Lung (tissue), 11 donors: ENCODE measurements at regions not wholly inside any gene's neighbourhood (a gene's known extent, or its start where the extent isn't known, plus 50 kb on each side); places are given as distances from the start of the nearest gene placed in this dataset.

Source experiments
- ATAC-seq: fragments of 200-7000 bp; cut with Tn5 transposase; one replicate; pipeline ENCODE4 v1.9.1; 2020; ENCODE audit warnings: moderate number of reproducible peaks; ENCODE audit not compliant: insufficient read depth, low FRiP score
- DNase-seq, 3 donors: peaks; one replicate each; pipeline ENCODE4 v3.0.0-alpha.2; 2013 to 2017
- H3K27ac ChIP-seq, 2 donors: one replicate each; pipeline ENCODE4 v1.5.1; 2013; ENCODE audit warnings: mild to moderate bottlenecking in 2 of 2, moderate library complexity in 2 of 2, control low read depth in 1 of 2, inconsistent platforms in 1 of 2, low read depth in 1 of 2, low read length in 1 of 2
- H3K27me3 ChIP-seq, 3 donors: one replicate each; pipeline ENCODE4 v1.5.1; 2013; ENCODE audit warnings: low read length in 2 of 3; ENCODE audit not compliant: control insufficient read depth in 3 of 3, insufficient read depth in 3 of 3
- H3K36me3 ChIP-seq, 4 donors: one replicate each; pipeline ENCODE4 v1.5.1; 2013; ENCODE audit warnings: low read length in 4 of 4, mild to moderate bottlenecking in 1 of 4, moderate library complexity in 1 of 4; ENCODE audit not compliant: control insufficient read depth in 4 of 4, insufficient read depth in 4 of 4
- H3K4me1 ChIP-seq, 5 donors: one replicate each; pipeline ENCODE4 v1.5.1; 2013; ENCODE audit warnings: low read length in 5 of 5, mild to moderate bottlenecking in 2 of 5, moderate library complexity in 1 of 5; ENCODE audit not compliant: control insufficient read depth in 5 of 5, insufficient read depth in 5 of 5
- H3K4me3 ChIP-seq: one replicate; pipeline ENCODE4 v1.5.1; 2013; ENCODE audit warnings: mild to moderate bottlenecking, control low read depth, moderate library complexity
- H3K9ac ChIP-seq, 2 donors: one replicate each; pipeline ENCODE4 v1.5.1; 2013; ENCODE audit warnings: low read length in 2 of 2, control low read depth in 1 of 2; ENCODE audit not compliant: insufficient read depth in 1 of 2
- H3K9me3 ChIP-seq, 4 donors: one replicate each; pipeline ENCODE4 v1.5.1; 2013; ENCODE audit warnings: low read length in 3 of 4, mild to moderate bottlenecking in 1 of 4, moderate library complexity in 1 of 4; ENCODE audit not compliant: control insufficient read depth in 4 of 4, insufficient read depth in 3 of 4
- WGBS, 2 donors: extraction: QIAGEN DNeasy Blood & Tissue Kit; methylation state at CpG; one replicate each; pipeline ENCODE4 v1.1.7; 2013; 5-methylcytosine and 5-hydroxymethylcytosine counted together
- TF ChIP-seq, protein P1 (sequence below): IDR thresholded peaks from 2 replicates; pipeline ENCODE4 v1.5.1; 2012; ENCODE audit warnings: mild to moderate bottlenecking; ENCODE audit errors: control extremely low read depth, extremely low read depth
- donor health status: control.
- donor health status: control.
- donor health status: Bipolar disorder and iron deficiency.
- donor health status: healthy.
- donor health status: DM: yes; HTN: yes; CAD: no.

DNA sequence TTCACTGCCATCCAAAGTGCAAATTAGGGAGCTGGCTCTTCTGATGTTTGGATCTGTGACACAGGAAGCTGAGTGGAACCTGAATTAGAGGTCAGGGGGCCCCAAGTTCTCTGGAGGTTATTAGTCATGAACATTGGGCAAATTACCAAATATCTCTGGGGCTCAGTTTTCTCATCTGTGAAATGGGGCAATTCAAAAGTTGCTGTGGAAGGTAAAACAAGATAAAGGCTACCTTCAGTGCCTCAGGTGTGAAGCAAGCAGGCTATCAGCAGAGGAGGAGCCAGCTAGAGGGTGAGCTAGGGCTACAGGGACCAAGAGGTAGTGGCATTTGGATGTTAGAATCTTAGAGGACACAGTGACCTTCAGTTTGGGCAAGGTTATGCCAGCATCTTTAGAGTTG lies 89.4 kb upstream of the FAM136A start:
- no peaks in the 10 kb centered on the region for H3K36me3 ChIP-seq
- TF ChIP-seq, protein P1, sequence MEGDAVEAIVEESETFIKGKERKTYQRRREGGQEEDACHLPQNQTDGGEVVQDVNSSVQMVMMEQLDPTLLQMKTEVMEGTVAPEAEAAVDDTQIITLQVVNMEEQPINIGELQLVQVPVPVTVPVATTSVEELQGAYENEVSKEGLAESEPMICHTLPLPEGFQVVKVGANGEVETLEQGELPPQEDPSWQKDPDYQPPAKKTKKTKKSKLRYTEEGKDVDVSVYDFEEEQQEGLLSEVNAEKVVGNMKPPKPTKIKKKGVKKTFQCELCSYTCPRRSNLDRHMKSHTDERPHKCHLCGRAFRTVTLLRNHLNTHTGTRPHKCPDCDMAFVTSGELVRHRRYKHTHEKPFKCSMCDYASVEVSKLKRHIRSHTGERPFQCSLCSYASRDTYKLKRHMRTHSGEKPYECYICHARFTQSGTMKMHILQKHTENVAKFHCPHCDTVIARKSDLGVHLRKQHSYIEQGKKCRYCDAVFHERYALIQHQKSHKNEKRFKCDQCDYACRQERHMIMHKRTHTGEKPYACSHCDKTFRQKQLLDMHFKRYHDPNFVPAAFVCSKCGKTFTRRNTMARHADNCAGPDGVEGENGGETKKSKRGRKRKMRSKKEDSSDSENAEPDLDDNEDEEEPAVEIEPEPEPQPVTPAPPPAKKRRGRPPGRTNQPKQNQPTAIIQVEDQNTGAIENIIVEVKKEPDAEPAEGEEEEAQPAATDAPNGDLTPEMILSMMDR, result no peak

DNA sequence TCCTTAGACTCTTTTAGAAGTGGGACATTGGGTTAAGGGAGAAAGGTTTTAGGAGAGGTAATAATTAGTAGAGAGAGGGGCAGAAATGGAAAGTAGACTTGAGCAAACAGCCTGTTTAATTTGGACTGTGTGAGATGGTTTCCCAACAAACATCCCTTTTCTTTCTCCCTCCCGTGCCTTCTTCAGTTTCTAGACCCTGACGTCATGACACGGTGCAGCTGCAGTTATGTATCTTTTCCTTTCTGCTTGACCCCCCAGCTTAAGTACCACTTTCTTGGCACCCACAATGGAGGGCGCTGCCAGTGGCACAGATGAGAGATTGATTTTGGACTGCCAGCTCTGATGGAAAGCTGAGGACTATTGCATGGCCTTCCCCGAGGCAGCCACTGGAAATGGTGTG lies 86.9 kb upstream of the FAM136A start:
- no peak overlapping the region for H3K27ac ChIP-seq
- H3K4me3 ChIP-seq, result no peak overlapping the region
- TF ChIP-seq, protein P1, result no peak
- H3K4me1 ChIP-seq, result no peaks in the 10 kb centered on the region
- WGBS, 2 donors, result 87 to 90% methylated on average over 5 of the region's 5 CpGs
- H3K9me3 ChIP-seq, result peaks cover 0 to 5% (median 0%) of the 10 kb centered on the region in 4 donors
- H3K27me3 ChIP-seq, result no peaks in the 10 kb centered on the region
- no peak for ATAC-seq
- no peak for DNase-seq
- no peak overlapping the region for H3K9ac ChIP-seq
- no peaks in the 10 kb centered on the region for H3K36me3 ChIP-seq

More for the DNA sequence above, 89.4 kb upstream of the FAM136A start:
- no peak overlapping the region for H3K9ac ChIP-seq
- no peaks in the 10 kb centered on the region for H3K4me1 ChIP-seq
- no peak for DNase-seq
- H3K27me3 ChIP-seq, result no peaks in the 10 kb centered on the region
- H3K27ac ChIP-seq, result no peak overlapping the region
- no peak overlapping the region for H3K4me3 ChIP-seq
- peaks cover 0 to 8% (median 0%) of the 10 kb centered on the region in 4 donors for H3K9me3 ChIP-seq
- no peak for ATAC-seq

DNA sequence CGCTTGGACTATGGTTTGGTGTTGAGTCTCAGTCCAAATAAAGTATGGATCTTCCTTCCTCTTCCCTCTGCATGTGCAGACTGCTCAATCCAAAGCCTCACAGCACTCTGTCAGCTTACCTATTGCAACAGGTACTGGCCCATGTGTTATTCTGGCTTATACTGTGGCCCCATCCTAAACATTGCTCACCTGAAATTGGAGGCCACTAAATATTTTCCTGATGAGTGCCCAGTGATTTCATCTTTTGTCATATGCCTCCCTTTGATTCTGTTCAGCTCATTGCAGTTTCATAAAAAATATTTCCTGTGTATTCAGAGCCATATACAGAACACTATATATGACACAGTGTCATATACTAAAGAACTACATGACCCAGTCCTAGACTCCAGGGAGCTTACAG lies 86.3 kb upstream of the FAM136A start:
- Histone ChIP-seq H3K4me3 (no peak overlapping the region), H3K27me3 (no peaks in the 10 kb centered on the region), H3K36me3 (no peaks in the 10 kb centered on the region), H3K4me1 (no peaks in the 10 kb centered on the region), H3K9me3 (peaks cover 0 to 5% (median 0%) of the 10 kb centered on the region in 4 donors), H3K9ac (no peak overlapping the region), H3K27ac (no peak overlapping the region)
- no peak for DNase-seq
- no peak for ATAC-seq
- TF ChIP-seq, protein P1, result no peak
- 95 to 96% methylated on average over 1 of the region's 1 CpG for WGBS, 2 donors

DNA sequence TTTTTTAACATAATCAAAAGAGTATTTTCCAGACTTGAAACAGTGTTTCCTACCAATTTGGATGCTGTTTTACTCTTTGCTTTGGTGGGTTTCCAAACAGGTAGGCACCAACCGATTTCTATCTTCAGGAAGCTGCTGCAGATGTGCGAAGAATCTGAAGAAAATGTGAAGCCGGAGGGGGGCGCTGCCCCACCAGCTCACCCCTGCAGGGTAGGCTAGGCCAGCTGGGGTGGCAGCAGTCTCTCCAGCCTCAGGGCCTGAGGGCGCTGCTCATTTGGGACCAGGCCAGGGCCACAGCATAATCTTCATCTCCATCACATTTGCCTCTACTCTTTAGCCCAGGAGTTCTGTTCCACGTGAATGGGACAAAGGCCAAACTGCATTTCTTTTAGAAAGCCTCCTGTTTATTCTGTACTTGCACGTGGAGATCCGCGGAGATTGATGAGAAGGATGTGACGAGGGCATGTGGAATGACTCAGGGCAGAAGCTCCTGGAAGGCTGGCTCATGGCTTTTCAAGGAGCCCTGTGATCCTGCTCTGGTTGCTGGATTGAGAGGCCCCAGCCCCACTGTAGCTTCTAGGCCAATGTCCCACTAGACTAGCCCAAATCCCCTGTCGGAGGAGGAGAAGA lies 84.2 kb upstream of the FAM136A start:
- TF ChIP-seq, protein P1, result no peak
- no peak overlapping the region for H3K9ac ChIP-seq
- no peaks in the 10 kb centered on the region for H3K4me1 ChIP-seq
- WGBS, 2 donors, result 75 to 78% methylated on average over 11 of the region's 11 CpGs
- DNase-seq (no peak), ATAC-seq (no peak)
- H3K4me3 ChIP-seq, result no peak overlapping the region
- no peaks in the 10 kb centered on the region for H3K36me3 ChIP-seq
- no peak overlapping the region for H3K27ac ChIP-seq
- H3K9me3 ChIP-seq, result no peaks in the 10 kb centered on the region
- peaks cover 0 to 2% (median 0%) of the 10 kb centered on the region in 3 donors for H3K27me3 ChIP-seq
